ENCODE measurements at regions not wholly inside any gene's neighbourhood (a gene's known extent, or its start where the extent isn't known, plus 50 kb on each side); places are given as distances from the start of the nearest gene placed in this dataset.
"Not testable (repeated sequence)": the region's sequence is repeated elsewhere in the genome, so short reads cannot be mapped to it uniquely, and the experiment has no call there.

DNA sequence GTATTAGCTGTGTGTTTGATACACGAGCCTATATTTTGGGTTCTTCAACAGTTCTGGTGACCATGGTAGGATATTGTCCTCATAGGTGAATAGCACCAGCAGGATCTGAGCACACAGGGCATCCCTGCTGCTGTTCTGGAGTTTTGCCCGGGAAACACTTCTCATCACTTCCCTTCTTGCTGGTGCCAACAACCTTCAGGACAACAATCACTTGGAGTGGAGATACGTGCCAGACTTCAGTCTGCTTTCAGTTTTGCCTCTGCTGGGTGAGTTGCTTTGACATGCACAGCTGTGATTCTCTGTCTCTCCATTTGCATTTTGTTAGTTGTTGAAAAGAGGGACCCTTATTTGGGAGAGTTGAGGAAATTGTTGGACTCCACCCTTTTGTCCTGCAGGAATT, 1347.2 kb upstream of the DDX18 start:
- DNase-seq: no peak
- intact Hi-C loops (cut with DNase I, micrococcal nuclease): no loop called here
- ATAC-seq: no peak

DNA sequence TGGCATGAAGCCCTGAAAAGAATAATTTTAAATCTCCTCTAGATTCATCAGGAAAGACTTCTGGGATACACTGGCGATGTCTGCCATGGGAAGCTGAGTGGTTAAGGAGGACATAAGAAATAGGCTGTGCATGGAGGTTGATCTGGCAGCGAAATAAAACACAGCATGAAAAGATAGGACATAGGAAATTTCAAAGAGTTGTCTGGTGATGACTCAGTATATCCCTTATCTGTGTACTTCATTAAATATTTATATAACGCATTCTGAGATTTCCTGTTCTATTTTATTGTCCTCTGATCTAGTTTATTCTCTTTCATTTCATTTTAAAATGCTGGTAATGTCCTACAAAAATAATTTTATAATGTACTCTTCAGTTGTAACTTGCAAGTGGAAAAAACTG, 1337.3 kb upstream of the DDX18 start:
- intact Hi-C loops (cut with DNase I, micrococcal nuclease): no loop called here
- ATAC-seq: no peak
- no peak for DNase-seq

DNA sequence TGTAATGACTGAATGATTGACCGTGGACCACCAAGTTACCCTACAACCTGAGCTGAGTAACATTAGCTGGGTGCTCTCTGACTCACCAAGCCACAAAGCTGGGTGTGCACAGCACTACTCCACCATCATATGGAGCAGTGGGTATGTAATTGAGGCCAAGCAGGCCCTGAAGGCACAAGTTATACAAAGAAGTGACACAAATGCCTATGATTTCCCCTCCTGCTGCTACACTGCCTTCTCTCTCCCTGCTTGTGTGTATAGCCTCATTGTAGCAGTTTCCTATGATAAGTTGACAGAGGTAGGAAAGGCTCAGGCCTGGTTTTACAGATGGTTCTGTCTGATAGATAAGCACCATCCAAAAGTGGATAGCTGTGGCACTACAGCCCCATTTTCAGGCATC, 1327.2 kb upstream of the DDX18 start:
- ATAC-seq: no peak
- intact Hi-C loops (cut with DNase I, micrococcal nuclease): no loop called here
- no peak for DNase-seq

DNA sequence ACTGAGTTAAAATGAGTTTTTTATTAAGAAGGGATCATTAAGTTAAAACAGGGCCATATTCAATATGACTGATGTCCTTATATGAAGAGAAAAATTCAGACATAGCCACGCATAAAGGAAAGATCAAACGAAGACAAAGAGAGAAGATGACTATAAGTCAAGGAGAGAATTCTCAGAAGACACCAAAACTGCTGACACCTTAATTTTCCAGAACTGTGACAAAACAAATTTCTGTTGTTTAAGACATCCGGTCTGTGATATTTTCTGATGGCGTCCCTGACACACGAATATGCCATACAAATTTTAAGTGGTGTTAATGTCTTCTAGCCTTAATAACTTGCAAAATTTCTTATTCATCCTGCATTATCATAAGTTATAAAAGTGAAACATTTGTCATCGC, 1325.2 kb upstream of the DDX18 start:
- intact Hi-C loops (cut with DNase I, micrococcal nuclease): no loop called here
- ATAC-seq (no peak), DNase-seq (no peak)

DNA sequence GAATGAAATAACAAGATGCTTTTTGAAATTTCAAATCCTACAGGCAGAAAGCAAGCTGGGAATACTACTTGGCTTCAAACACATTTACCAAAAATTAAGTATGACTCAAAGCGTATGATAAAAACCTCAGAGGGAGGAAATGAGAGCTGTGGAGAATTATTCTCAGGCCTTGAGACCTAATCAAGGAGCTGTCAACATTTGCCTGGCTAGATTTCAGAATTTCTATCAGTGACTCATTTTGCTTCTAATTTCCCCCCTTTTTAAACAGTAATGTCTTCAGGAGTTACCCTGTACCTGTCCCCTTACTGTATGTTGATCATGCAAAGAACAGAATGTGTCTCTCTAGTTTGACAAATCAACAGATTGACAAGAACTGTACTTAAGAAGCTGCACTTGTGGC, 1324.5 kb upstream of the DDX18 start:
- ATAC-seq (no peak), DNase-seq (no peak)
- intact Hi-C loops (cut with DNase I, micrococcal nuclease): no loop called here

DNA sequence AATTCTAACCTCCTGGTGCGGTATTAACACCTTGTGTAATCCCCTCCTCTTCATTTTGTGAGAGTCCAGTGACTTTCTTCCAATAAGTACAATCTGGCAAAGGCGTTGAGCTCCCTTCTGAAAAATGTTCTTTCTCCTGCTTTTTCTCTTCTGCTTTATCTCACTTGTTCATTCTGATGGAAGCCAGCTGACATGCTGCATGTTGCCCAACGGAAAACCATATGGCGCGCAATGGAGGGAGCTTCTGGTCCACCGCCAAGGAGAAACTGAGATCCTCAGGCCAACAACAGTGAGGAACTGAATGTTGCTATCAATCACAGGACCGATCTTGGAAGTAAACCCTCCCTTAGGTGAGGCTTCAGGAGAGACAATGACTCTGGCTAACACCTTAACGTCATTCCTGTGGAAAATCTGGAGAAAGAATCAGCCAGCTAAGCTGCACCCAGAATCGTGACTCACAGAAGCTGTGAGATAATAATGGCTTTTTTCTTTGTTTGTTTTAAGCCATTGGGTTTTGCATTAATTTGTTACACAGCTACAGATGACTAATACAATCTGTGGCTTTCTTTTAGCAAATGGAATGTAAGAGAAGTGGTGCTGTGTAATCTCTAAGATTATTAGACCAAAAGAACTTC, 1323.9 kb upstream of the DDX18 start:
- intact Hi-C loops (cut with DNase I, micrococcal nuclease): no loop called here
- ATAC-seq (no peak), DNase-seq (no peak)

DNA sequence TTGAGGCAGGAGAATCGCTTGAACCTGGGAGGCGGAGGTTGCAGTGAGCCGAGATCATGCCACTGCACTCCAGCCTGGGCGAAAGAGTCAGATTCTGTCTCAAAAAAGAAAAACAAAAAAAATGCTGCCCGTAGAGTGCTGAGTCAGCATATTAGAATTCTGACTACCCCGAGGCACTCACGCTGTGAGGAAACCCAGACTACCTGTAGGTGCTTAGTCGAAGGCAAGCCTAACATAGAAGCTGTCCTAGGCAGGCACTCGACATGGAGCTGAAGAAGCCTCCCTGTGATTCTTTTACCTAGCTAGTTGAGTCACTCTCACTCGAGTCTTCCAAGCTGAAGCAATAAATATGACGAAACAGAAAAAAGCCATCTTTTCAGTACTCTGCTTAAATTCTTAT, 1323.2 kb upstream of the DDX18 start:
- ATAC-seq (no peak), DNase-seq (no peak)
- intact Hi-C loops (cut with DNase I, micrococcal nuclease): no loop called here

DNA sequence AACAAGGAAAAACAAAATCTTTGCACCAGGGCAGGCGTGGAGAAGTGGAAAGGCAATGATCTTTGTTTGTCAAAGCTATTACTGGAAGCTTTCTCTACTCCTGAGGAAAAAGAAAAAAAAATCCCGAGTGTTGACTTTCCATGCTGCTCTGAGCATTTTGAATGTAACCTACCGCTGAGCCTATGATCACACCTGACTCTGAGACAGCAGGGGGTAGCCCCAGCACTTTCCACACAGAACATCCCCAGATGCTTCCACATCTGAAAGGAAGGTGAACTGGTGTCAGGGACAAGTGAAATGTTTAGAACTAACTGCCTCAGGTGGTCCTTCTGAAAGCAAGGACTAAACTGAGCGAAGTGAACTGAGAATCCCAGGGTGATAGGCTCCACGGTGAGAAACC, 1315.1 kb upstream of the DDX18 start:
- intact Hi-C loops (cut with DNase I, micrococcal nuclease): no loop called here
- DNase-seq (no peak), ATAC-seq (no peak)

DNA sequence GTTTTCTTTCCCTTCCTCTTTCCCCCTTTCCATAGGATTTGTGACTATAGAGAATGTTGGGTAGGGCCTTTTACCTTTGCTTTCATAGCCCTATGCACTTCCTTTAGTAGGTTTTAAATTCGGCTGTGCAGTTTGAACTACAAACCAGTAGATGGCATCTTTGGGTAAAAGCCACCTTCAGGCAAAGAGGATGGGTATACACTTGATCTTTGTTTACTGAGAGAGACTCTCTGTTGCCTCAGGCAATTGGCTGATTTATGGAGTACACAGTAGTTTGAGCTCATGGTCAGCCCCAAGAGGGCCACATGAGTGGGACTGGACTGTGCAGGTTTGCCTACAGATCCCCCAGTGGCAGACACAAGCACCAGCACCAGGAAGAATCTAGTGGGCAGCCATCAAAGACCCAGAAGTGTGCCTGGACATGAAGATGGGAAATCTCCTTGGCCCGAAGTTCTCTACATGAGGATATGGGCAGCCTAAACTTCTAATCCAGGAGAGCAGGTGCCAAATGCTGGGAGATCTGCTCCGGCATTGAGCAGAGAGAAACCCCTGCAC, 1304.3 kb upstream of the DDX18 start:
- intact Hi-C loops (cut with DNase I, micrococcal nuclease): no loop called here
- no peak for DNase-seq
- ATAC-seq: peak; percentile 51

DNA sequence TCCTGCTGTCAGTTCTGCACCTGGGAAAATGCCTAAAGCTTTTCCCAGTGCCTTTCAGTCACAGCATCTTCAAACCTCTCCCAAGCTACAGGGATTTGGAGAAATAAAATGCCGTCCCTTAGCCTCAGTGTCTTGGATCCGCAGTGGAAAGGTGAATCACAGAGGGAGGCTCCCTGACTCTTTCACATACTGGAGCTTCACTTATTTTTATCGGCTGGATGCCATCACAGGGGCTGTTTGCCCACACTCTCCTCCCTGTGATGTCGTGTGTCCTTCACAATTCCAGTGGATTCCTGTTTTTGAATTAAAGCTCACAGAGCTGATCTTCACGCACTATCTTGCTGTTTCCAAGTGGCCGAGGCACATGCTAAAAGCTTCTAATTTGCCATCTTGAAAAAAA, 1303.1 kb upstream of the DDX18 start:
- intact Hi-C loops (cut with DNase I, micrococcal nuclease): no loop called here
- DNase-seq: no peak
- no peak for ATAC-seq

DNA sequence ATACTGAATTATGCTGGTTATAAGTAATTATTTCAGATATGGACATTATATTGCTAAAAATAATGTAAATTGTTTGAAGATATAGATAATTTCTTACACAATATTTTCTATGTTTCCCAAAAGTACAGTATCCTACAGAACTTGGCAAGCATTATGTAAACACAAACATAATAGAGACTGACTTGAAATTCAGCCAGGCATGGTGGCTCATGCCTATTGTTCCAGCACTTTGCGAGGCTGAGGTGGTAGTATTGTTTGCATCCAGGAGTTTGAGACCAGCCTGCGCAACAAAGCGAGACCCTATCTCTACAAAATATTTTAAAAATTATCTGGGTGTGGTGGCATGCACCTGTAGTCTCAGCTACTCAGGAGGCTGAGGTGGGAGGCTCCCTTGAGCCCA, 1300.5 kb upstream of the DDX18 start:
- ATAC-seq: no peak
- no peak for DNase-seq
- intact Hi-C loops (cut with DNase I, micrococcal nuclease): no loop called here

DNA sequence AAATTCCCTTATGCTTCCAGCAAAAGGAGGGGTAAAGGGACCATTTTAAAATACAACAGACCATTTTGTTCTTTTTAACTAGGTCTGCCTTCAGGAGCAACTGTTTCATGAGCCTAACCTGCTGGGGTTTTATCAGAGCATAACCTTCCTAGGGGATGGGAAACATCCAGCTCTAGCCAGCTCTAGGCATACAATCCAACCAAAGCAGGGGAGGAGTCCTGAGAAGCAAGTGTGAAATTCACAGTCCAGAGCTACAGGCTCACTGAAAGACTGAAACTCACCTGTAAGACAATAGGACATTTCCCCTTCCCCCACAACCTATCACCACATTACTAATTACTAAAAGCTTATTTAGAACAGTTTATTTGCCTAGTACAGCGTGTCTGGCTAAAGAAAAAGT, 1296.6 kb upstream of the DDX18 start:
- DNase-seq (no peak), ATAC-seq (no peak)

DNA sequence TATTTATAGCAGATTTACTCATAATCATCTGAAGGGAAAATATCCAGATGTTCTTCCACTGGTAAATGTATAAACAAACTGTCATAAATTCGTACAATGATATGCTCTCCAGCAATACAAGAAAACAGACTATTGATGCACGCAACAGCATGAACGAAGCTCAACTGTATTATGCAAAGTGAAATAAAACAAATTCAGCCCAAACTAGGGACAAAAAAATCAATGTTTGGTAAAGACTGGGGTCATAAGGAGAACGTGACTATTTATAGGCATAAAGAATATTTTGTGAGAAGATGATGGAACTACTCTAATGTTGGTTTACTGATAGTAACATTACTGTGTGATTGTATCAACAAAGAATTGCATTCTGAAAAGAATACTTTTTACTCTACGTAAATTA, 1276.7 kb upstream of the DDX18 start:
- no peak for ATAC-seq
- intact Hi-C loops (cut with DNase I, micrococcal nuclease): no loop called here

More for the DNA sequence above, 1296.6 kb upstream of the DDX18 start:
- intact Hi-C loops (cut with DNase I, micrococcal nuclease): no loop called here

DNA sequence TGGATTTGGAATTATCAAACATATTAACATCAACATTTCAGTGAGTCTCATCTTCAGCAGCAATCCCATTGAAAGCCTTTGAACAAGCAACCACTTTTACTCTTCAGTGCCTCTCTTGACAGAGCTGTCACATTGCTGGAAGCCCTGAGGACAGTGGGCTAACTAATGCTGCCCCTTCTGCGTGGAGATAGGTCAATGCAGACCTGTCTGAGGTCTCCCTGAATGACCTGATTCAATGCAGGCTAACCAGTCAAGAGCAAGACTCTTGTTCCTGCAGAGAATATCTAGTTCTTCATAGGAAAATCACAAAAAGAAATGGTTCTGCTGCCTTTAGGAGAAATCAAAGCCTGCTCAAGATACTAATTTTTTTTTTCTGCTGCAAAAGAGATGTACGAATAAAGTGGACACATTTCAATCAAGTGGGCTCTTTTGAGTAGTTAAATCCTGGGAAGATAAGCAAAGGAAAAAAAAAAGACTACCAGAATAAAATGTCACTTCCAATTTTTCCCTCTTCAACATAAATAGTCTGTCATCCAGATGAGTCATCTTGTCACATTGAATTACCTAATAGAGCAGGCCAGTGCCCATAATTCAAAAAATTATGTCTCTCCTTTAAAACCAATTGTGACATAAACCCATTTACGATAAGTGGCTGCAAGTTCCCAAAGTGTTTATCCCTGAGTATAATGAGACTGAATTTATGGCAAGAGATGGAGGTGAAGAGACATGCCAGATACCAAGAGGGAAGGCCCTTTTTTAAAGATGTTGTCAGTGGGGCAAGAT, 1269.0 kb upstream of the DDX18 start:
- no peak for DNase-seq

More for the DNA sequence above, 1276.7 kb upstream of the DDX18 start:
- no peak for DNase-seq

DNA sequence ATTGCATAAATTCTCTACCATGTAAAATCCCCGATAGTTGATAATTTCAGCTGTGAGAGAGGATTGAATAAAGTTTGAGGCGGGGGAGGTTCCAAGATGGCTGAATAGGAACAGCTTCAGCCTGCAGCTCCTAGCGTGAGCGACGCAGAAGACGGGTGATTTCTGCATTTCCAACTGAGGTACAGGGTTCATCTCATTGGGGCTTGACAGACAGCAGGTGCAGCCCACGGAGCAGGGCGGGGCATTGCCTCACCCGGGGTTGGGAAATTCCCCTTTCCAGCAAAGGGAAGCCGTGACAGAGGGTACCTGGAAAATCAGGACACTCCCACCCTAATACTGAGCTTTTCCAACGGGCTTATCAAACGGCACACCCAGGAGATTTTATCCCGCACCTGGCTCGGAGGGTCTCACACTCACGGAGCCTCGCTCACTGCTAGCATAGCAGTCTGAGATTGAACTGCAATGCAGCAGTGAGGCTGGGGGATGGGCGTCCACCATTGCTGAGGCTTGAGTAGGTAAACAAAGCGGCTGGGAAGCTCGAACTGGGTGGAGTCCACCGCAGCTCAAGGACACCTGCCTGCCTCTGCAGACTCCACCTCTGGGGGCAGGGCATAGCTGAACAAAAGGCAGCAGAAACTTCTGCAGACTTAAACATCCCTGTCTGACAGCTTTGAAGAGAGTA, 1261.6 kb upstream of the DDX18 start:
- intact Hi-C loops (cut with DNase I, micrococcal nuclease); ATAC-seq; DNase-seq: not testable (repeated sequence)

More for the DNA sequence above, 1269.0 kb upstream of the DDX18 start:
- no peak for ATAC-seq
- intact Hi-C loops (cut with DNase I, micrococcal nuclease): no loop called here

DNA sequence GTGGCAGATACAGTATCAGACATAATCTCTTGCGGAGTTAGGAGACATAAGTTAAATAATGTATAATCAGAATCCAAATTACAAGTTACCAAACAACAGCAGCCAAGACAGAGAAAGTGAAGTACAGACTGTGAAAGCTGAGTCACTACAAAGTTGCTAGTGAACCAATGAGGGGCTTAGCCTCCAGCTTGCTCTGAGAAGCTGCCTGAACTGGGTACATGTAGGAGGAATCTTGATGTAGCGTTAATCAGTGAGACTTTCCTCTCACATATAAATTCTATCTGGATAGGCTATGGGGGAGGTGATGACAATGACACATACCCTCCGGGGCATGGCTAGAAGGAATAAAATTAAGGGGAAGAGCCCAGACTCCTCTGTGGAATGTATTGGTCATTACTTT, 1234.3 kb upstream of the DDX18 start:
- intact Hi-C loops (cut with DNase I, micrococcal nuclease): no loop called here
- ATAC-seq (no peak), DNase-seq (no peak)

DNA sequence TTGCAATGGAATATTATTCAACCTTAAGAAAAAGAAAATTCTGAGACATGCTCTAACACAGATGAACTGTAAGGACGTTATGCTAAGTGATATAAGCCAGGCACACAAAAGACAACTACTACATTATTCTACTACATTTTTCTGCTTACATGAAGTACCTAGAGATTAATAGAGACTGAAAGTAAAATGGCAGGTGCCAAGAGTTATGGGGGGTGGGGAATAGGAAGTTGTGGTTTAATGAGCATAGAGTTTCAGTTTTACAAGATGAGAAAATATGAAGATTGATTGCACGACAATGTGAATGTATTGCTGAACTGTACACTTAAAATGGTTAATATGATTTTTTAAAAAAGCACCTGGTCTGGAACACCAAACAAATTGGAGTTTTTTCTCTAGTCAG, 1231.6 kb upstream of the DDX18 start:
- DNase-seq (no peak), ATAC-seq (no peak)
- intact Hi-C loops (cut with DNase I, micrococcal nuclease): no loop called here

DNA sequence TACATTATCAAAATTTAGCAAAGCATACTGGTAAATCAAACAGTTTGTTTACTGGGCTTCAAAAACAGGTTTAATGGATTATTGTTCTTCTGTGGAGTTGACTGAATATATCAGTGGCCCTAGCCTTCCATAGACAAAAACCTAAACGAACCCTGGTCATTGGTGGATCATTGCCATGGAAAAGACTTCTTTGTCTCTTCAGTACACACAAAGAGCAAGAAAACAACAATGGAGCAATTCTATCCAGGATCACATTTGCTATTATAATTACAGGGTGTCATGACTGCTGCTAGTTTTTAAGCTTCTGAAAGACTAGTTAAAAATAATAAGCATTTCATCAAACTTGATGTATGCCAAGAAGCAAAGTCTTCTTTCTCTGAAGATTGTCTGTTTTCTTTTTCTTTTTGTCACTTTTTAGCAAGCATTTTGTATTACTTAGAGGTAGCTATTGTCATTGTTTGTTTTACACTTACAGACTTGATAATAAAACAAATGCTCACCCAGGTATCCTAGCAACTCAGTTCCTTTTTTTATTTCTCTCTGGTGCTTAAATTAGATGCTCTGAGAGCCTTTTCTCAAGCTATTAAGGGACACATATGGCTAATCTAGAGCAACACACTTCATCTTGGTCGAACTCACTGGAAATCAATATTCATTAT, 1228.7 kb upstream of the DDX18 start:
- intact Hi-C loops (cut with DNase I, micrococcal nuclease): no loop called here
- ATAC-seq (no peak), DNase-seq (no peak)

DNA sequence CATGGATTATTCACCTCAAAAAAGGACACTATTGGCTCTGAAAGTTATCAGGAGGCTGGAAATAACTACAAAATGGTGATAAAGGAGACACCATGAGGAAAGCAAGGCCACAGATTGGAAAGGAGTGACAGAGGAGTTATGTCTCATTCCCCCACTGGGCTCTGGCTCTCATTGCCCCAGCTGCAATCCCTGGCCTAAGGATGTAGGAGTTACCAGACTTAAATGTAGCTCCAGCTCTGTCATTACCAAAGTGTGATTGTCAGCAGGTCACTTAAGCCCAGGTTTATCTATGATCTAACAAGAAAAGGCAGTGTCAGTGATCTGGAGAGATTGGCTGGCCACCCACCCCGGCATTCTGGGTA, 1228.2 kb upstream of the DDX18 start:
- intact Hi-C loops (cut with DNase I, micrococcal nuclease): no loop called here

More for the DNA sequence above, 1228.2 kb upstream of the DDX18 start:
- ATAC-seq (no peak), DNase-seq (no peak)
